Hematopoietic multipotent progenitor cell (in vitro differentiated cells): ENCODE measurements at regions not wholly inside any gene's neighbourhood (a gene's known extent, or its start where the extent isn't known, plus 50 kb on each side); places are given as distances from the start of the nearest gene placed in this dataset.
"Not testable (repeated sequence)": the region's sequence is repeated elsewhere in the genome, so short reads cannot be mapped to it uniquely, and the experiment has no call there.

ENCODE experiments used
- DNase-seq, 3 donors: peaks; one replicate each; pipeline ENCODE4 v3.0.0-alpha.2; 2011 to 2015; ENCODE audit warnings: low read depth in 2 of 3, low spot score in 2 of 3

GRCh38 chr3:115384381-115384780 is 237.3 kb upstream of the ZBTB20 start:
- DNase-seq: no peak

- no peak for DNase-seq
Observed at GRCh38 chr3:115385774-115386730, 237.3 kb upstream of the GAP43 start.

- DNase-seq: no peak
Observed at GRCh38 chr3:115388166-115388565, 235.1 kb upstream of the GAP43 start.

GRCh38 chr3:115388811-115389210 is 234.5 kb upstream of the GAP43 start:
- no peak for DNase-seq

- DNase-seq: no peak
Observed at GRCh38 chr3:115396801-115397200, 226.5 kb upstream of the GAP43 start.

- DNase-seq: no peak
Observed at GRCh38 chr3:115397433-115397832, 225.9 kb upstream of the GAP43 start.

- DNase-seq: no peak
Observed at GRCh38 chr3:115398506-115398905, 224.8 kb upstream of the GAP43 start.

- no peak for DNase-seq
Observed at GRCh38 chr3:115399750-115400149, 223.6 kb upstream of the GAP43 start.

GRCh38 chr3:115401298-115401697 is 222.0 kb upstream of the GAP43 start:
- DNase-seq: no peak

GRCh38 chr3:115401851-115402501 is 221.3 kb upstream of the GAP43 start:
- no peak for DNase-seq

GRCh38 chr3:115402651-115403050 is 220.7 kb upstream of the GAP43 start:
- DNase-seq: no peak

- DNase-seq: no peak
Observed at GRCh38 chr3:115403786-115404185, 219.5 kb upstream of the GAP43 start.

- DNase-seq: no peak
Observed at GRCh38 chr3:115409596-115409995, 213.7 kb upstream of the GAP43 start.

GRCh38 chr3:115414610-115415009 is 208.7 kb upstream of the GAP43 start:
- DNase-seq: not testable (repeated sequence)

- no peak for DNase-seq
Observed at GRCh38 chr3:115415246-115415996, 207.9 kb upstream of the GAP43 start.

GRCh38 chr3:115418583-115418982 is 204.7 kb upstream of the GAP43 start:
- no peak for DNase-seq

GRCh38 chr3:115420086-115420485 is 203.2 kb upstream of the GAP43 start:
- DNase-seq: no peak

- no peak for DNase-seq
Observed at GRCh38 chr3:115423170-115423569, 200.1 kb upstream of the GAP43 start.

- DNase-seq: no peak
Observed at GRCh38 chr3:115428841-115429240, 194.5 kb upstream of the GAP43 start.

GRCh38 chr3:115436767-115437301 is 186.5 kb upstream of the GAP43 start:
- no peak for DNase-seq

GRCh38 chr3:115438799-115439198 is 184.5 kb upstream of the GAP43 start:
- no peak for DNase-seq
